C4-2B (cell line): ENCODE measurements at regions not wholly inside any gene's neighbourhood (a gene's known extent, or its start where the extent isn't known, plus 50 kb on each side); places are given as distances from the start of the nearest gene placed in this dataset.

Experiments used
- CTCF ChIP-seq: fragments of 450-650 bp; conservative IDR thresholded peaks from 2 replicates; pipeline ENCODE4 v1.5.1; 2017; ENCODE audit warnings: mild to moderate bottlenecking
- ZFX ChIP-seq: fragments of 450-650 bp; IDR thresholded peaks from 2 replicates; pipeline ENCODE4 v1.6.1; 2017

- TF ChIP-seq CTCF (no peak), ZFX (no peak)
Observed at GRCh38 chrX:3994315-3994714, 280.9 kb upstream of the PRKX start.
